GM13977 (cell line): ENCODE measurements at regions not wholly inside any gene's neighbourhood (a gene's known extent, or its start where the extent isn't known, plus 50 kb on each side); places are given as distances from the start of the nearest gene placed in this dataset.

ENCODE experiments used
- DNase-seq: peaks from one replicate; pipeline ENCODE4 v3.0.0; 2012; ENCODE audit warnings: low spot score
- in situ Hi-C: fragments of 300-500 bp; cut with MboI; formaldehyde crosslinking; loops from one replicate; pipeline ENCODE4 v1.12.0; 2022; ENCODE audit warnings: low sequenced_read_pairs, low pct_unique_long_range_greater_than_20kb, mixed read lengths, inconsistent platforms; ENCODE audit not compliant: unreplicated experiment
- TF ChIP-seq, protein P1 (sequence below): IDR thresholded peaks from 2 replicates; pipeline ENCODE4 v1.5.1; 2012; ENCODE audit warnings: mild to moderate bottlenecking, control low read depth; ENCODE audit not compliant: insufficient read depth; ENCODE audit errors: extremely low read depth, missing control alignments

- in situ Hi-C loops: no loop called here
- TF ChIP-seq, protein P1, sequence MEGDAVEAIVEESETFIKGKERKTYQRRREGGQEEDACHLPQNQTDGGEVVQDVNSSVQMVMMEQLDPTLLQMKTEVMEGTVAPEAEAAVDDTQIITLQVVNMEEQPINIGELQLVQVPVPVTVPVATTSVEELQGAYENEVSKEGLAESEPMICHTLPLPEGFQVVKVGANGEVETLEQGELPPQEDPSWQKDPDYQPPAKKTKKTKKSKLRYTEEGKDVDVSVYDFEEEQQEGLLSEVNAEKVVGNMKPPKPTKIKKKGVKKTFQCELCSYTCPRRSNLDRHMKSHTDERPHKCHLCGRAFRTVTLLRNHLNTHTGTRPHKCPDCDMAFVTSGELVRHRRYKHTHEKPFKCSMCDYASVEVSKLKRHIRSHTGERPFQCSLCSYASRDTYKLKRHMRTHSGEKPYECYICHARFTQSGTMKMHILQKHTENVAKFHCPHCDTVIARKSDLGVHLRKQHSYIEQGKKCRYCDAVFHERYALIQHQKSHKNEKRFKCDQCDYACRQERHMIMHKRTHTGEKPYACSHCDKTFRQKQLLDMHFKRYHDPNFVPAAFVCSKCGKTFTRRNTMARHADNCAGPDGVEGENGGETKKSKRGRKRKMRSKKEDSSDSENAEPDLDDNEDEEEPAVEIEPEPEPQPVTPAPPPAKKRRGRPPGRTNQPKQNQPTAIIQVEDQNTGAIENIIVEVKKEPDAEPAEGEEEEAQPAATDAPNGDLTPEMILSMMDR: no peak
- no peak for DNase-seq
Observed at GRCh38 chr1:70754701-70755100, 292.9 kb downstream of the PTGER3 start.

GRCh38 chr1:70760154-70760553, 287.5 kb downstream of the PTGER3 start:
- in situ Hi-C loops: no loop called here
- no peak for DNase-seq
- TF ChIP-seq, protein P1: no peak

GRCh38 chr1:70762386-70762785, 285.2 kb downstream of the PTGER3 start:
- DNase-seq: no peak
- in situ Hi-C loops: no loop called here
- TF ChIP-seq, protein P1: no peak

- DNase-seq: no peak
- in situ Hi-C loops: no loop called here
- TF ChIP-seq, protein P1: no peak
Observed at GRCh38 chr1:70764747-70765146, 282.9 kb downstream of the PTGER3 start.

GRCh38 chr1:70767377-70767776, 280.2 kb downstream of the PTGER3 start:
- DNase-seq: no peak
- TF ChIP-seq, protein P1: no peak
- in situ Hi-C loops: no loop called here

DNA sequence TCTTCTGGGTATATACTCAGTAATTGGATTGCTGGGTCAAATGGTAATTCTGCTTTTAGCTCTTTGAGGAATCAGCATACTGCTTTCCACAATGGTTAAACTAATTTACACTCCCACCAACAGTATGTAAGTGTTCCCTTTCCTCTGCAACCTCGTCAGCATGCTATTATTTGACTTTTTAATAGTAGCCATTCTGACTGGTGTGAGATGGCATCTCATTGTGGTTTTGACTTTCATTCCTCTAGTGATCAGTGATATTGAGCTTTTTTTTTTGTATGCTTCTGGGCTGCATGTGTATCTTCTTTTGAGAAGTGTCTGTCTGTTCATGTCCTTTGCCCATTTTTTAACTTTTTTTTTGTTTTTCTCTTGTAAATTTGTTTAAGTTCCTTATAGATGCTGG, 279.4 kb downstream of the PTGER3 start:
- TF ChIP-seq, protein P1: no peak
- no peak for DNase-seq
- in situ Hi-C loops: no loop called here

DNA sequence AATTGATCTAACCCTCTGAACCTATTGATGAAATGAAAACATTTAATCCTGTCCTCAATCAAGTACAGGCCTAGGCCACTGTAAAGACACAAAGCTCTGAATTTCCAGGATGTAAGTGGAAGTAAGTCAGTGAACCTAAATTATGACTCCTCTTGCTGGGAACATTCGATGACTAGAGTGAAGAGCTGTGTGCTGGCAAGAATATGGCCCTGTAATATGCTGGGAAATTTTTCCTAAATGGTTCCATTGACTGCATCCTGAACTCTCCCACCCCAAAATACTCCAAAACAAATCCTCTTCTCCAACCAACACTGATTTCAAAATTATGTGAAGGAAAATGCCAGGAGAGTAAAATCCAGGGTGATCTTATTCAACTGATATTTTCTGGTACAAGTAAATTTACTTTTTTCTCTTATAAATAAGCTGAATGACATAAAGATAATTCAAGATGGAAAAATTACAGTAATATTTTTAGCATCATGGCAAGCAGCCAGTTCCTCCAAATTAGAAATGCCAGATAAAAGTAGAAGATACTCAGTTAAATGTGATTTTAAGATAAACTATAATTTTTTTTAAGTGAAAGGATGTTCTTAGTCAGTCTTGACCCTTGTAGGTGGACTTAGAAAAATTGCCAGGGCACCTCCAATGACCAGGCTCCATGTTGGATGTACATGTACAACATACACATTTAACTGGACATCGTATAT, 269.4 kb downstream of the PTGER3 start:
- TF ChIP-seq, protein P1: no peak
- in situ Hi-C loops: no loop called here
- no peak for DNase-seq
